Hematopoietic multipotent progenitor cell (in vitro differentiated cells): ENCODE measurements at regions not wholly inside any gene's neighbourhood (a gene's known extent, or its start where the extent isn't known, plus 50 kb on each side); places are given as distances from the start of the nearest gene placed in this dataset.

Source experiments
- DNase-seq, 3 donors: peaks; one replicate each; pipeline ENCODE4 v3.0.0-alpha.2; 2011 to 2015; ENCODE audit warnings: low read depth in 2 of 3, low spot score in 2 of 3

DNA sequence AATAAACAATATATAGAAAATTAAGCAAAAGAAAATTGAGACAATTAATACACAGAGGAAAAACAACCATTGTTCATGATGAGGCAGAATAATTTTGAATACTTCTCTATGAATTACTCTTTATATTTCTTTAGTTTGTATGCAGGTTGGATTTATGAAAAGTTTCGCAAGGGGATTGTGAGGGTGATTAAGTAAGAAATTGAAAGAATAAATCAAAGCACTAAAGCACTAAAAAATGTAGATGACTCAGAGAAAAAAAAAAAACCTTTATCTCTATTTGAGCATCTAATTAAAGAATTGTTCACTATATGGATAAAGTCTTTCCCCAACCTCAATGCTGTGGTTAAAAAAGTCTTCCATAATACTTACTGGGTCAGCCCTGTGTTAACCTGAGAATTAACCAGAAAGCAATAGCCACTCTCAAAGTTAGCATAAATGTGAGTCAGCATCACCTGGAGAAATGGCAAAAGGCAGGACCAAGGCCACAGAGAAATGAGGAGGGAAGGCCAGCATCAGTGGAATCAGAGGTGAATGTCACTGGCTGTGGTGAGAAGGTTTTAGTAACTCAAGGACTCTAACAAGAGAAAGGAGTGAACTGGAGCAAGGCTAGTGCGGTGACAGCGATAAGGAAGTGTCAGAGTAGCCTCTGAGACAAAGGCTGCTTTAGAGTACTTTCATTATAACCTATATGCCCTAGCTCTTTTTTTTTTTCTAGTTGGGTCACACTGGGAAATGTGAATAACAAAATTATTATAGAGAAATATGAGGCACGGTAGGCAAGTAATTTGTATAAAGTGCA, 310.4 kb downstream of the KCNC2 start:
- no peak for DNase-seq

DNA sequence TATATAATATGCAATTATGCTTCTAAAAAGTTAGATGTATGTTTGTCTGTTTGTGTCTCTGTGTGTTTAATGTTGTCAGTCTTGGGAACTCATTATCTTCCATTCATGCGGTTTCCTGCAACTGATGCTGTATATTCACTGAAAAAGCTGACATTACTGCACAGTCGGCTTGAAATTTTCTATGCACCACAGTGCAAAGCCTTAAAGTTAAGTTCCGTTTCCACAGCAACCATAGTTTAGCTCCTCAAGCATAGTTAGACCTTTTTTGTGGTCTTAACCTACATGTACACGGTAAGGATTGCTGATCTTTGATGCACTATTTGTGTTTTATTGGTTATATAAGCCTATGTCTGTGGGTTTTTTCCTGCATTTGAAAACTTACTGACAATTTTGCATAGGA, 309.4 kb downstream of the KCNC2 start:
- DNase-seq, result no peak

DNA sequence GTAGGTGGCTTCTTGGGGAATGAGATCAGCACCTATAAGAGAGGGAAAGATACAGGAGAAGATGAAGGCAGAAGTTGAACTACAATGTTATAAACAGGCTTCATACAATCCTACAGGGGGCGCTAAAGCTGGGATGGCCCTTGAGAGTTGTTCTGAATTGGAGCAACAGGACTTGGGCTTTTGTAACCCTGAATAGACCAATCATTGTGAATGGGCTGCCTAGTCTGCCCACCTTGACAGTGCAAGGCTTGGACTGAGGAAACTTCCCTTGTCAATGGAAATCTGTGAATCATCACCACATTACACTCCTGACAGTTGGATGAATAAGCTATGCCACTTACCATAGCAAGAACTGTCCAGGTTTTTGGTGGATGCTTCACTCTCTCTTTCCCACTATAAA, 306.1 kb downstream of the KCNC2 start:
- no peak for DNase-seq

DNA sequence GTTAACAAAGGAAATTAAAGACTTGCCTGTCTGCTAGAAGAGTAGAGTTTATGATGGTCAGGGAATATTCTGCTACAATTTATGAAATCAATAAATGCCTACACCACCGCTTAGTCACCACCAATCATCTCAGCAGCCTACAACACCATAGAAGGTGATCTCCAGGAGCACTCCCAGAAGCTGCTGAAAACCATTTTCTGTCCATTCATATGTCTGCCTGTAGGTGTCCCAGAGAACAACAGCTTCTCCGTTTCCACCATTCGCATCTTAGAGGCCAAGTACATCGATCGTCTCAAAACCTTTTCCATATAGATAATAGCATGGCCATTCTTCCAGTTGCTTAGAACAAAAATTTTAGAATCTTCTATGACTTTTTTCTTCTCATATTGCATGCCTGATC, 303.4 kb downstream of the KCNC2 start:
- no peak for DNase-seq

DNA sequence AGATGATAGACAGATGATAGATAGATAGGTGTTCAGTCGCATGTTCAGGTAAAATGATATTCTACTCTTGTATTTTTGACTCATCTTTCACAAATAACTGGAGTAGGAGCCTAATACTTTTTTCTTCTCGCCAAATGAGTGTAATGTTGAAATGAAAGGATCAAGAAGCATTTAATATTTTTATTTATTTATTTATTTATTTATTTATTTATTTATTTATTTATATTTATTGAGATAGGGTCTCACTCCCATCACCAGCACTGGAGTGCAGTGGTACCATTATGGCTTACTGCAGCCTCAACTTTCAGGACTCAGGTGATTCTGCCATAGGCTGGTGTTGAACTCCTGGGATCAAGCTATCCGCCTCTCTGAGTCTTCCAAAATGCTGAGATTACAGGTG, 298.8 kb downstream of the KCNC2 start:
- no peak for DNase-seq

DNA sequence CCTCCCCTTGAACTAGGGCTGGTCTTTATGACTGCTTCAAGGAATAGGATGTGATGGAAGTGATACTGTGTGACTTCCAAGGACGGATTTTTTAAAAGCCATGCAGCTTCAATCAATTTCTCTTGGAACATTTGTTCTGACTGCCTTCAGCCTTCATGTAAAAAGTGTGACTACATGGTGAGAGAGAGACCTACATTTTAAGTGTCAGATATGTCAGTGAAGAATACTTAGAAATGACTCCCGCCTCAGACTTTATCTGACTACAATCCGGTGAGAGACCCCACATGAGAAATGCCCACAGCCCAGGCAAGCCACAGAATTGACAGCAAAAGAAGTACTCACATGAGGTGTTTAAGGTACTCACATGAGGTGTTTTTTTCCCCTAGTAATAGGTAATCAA, 295.3 kb downstream of the KCNC2 start:
- DNase-seq, result no peak

DNA sequence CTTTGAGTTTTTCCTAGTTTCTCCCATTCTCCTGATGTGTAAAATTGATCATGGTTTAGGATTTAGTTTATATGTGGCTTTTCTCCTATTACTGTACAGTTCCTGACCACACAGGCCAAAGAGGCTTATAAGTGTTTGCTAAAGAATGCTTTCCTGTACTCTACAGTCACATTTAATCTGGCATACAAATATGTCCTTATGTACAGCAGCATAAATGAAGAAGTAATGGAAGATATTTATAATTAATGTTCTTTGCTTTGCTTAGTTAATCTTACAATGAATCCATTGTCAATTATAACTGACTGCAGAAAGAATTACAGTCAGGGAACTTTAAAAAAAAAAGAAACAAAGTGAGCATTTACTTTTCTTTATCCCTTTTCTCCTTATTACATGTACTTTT, 293.9 kb downstream of the KCNC2 start:
- DNase-seq, result no peak

DNA sequence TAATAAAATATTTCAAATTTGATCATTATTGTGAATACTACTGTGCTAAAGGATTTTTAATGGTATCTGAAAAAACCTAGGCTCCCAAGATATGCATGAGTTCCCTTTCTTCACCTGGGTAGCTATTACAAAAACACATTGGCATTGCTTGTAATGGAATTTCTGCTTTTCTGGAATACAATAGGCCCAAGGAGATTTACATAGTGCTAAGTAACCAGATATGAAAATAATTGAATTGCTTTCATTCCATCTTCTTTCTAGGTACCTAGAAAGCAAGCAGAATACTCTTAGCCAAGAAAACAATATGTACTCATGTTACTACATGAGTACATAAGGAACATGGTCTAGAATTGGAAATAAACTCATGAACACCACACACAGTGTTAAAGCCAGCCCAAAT, 291.9 kb downstream of the KCNC2 start:
- no peak for DNase-seq

DNA sequence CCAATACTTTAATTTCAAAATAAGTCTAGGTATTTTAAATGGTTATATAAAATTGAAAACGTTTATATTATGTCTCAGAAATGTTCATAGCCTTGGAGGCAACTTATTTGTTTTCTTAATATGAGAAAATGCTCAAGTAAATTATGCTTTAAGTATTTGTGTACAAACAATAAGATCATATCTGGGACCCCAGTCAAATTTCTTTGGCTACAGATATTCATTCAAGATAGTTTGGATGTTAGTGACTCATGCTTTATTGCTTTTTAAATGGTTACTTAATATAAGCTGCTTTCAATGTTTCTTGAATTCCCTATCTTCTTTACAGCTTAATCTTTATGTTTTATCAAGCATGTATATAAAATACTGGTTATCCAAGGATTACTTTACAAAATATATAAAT, 291.3 kb downstream of the KCNC2 start:
- DNase-seq, result no peak

DNA sequence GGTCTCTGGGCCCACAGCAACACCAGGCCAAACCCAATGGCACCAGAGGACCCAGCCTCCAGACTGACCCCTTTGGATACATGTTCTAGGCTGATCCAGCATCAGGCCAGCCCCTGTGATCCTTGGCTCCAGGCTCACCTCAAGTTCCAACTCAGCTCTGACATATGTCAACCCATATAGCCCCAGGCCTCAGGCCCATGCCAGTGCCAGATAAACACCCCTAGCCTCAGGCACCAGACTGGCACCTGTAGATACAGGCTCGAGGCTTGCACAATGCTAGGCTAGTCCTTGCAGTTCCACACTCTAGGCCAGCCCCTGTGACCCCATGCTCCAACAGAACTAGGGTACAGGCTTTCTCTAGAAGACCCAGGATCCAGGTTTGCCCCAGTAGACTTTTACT, 287.5 kb downstream of the KCNC2 start:
- DNase-seq, result no peak

DNA sequence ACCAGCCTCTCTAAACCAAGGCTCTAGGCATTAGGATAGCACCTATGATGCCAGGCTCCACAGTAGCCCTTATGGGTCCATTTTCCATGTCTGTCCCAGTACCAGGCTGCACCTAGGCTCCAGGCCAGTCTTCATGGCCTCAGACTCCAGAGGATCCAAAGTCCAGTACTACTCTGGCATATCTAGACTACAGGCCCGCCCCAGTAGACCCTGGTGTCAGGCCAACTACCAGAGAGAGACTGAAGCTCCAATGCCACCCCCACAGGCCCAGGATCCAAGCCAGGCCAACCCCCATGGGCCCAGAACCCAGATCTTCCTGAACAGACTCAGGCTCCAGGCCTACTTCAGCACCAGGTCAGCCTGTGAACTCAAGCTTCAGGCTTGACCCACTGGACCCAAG, 287.0 kb downstream of the KCNC2 start:
- no peak for DNase-seq

DNA sequence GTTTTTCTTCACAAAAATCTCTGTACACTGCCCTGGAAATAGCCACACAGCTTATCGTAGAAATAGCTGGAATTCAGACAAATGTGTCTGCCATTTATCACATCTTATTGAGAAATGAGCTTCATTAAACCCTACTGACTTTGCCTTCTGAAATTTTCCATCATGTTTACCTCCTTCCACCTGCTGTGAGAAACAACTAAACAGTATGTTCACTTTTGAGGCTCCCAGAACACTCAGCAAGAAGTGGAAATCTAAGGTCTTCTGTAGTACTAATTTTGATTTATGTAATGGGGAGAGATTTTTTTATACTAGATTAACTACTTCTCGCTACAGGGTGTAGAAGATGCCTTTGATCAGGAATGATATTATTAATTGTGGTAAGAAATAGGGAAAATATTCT, 268.0 kb downstream of the KCNC2 start:
- no peak for DNase-seq

DNA sequence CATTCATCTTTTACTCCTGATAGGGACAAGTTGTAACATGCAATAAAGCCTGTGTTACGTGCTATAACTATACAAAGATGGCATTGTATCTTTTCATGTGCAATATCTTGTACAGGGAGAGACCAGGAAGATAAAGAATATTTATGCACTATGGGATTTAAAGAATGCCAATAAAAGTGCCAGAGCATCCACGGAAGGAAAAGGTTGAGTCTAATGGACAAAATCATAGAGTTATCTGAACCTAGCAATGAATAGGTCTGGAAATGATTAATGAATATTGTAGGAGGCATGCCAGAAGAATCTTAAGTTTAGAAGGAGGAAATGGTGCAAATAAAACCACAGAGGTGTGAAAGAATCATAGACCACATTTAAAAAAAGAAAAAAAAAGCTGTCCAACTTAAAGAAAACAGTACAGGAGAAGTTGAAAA, 263.9 kb downstream of the KCNC2 start:
- DNase-seq, result no peak

DNA sequence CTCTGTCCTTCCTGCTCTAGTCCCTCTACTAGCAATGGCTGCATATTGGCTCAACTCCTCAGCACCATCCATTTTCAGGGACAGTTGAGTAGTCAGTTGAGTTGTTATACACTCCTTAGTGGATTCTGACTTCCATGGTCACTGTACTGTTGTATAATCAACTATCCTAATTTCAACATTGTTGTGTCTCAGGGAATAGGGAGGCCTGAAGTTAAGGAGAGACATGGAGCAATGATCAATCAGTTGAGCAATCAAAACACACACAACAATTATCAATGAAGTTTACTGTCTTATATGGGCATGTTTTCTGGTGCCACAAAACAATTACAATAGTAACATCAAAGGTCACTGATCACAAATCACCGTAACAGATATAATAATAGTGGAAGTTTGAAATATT, 255.9 kb downstream of the KCNC2 start:
- DNase-seq, result no peak

DNA sequence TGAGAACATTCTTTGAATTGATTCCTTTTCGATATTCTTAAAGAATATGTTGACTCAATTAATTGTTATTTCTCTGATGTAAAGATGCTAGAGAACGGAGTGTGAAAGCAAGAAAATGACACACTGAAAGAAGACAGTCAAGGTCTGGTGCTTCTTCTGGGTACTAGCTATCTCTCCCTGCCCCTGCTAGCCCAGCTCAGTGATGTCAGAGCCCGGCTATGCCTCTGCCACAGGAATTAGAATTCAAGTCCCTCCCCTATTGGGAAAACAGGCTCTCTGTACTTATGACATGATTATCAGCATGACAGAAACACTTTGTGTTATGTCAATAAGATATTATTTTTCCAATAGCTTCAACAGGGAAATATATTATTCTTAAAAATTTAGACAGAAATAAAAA, 252.4 kb downstream of the KCNC2 start:
- no peak for DNase-seq

DNA sequence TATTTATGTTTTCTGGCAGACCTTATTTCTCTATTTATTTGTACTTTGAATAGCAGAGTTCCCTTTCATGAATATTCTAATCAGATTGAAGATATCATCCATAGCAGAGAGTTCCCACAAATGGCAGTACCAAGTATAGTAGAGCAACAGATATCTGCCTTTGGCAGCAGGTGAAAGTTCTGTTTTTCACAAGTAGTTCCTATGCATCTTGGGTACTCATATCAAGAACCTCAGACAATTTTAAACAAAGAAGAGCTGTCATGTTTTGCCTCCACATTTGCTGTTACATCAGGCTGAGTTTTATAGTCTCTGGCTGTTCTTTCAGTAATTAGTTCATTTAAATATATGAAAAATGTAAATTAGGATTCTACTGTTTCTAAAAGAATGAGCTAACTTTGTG, 252.0 kb downstream of the KCNC2 start:
- no peak for DNase-seq

DNA sequence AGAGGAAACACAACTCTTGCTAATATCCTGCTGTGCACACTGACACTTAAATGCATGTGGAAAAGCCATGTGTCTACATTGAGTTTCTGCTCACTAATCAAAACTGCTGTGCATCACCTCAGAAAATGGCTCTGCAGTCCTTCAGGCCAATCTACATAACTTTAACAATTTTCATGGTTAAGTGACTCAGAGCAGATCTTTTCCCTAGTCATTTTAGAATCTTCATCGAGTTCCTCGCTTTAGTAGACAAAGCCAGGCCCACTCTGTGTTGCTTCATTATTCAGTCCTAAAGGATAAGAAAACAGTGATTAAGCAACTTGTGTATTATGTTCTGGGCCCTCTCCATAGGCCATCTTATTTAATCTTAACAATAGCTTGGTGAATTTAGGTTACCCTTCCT, 250.0 kb downstream of the KCNC2 start:
- no peak for DNase-seq

DNA sequence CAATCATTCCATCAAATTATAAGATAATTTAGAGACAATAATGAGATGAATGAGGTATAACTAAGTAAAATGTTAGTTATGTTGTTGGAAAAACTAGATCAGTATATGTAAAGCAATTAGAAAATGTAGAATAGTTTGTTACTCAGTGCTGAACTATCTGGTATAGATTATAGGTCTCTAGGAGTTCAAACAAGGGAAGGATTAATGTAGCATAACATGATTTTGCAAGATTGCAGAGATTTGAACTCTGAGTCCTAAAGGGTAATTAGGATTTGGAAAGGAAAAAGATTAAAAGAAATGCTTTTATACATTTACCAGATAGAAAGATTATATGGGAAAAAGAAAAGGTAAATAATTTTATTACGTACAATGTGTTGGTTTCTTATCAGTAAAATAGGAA, 246.3 kb downstream of the KCNC2 start:
- DNase-seq, result no peak

DNA sequence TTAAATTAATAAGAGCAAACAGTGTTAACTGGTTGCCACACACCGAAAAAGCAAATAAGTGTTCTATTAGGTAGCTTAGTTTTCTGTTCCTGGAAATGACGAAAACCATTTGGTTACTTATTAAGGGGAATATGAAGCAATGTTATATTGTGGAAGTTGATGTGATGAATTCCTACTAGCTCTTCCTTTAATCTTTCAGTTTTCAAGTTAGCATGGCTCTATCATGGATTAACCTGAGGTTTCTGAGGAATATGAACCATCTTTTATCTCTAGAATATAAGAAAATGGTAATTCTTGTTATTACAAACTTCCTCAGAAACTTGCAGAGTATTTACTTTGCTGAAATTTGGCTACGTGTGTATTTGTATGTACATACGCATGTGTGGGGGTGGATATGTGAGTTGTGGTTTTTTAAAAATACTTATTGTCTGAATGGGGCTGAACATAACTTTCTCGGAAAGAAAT, 245.7 kb downstream of the KCNC2 start:
- DNase-seq, result no peak

DNA sequence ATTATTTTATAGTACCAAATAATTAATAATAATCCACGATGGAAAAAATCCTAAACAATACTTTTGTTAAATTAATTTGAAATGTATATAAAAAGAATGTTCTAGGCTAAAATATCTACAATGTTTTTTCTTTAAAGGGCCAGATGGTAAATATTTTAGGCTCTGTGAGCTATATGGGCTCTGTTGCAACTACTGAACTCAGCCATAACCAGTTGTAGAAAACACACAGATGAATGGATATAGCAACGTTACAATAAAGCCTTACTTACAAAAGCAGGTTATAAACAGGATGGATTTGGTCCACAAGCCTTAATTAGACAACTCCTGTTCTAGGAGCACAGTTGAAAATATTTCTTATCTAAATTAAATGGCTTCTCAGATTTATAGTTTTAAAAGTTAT, 245.2 kb downstream of the KCNC2 start:
- no peak for DNase-seq

DNA sequence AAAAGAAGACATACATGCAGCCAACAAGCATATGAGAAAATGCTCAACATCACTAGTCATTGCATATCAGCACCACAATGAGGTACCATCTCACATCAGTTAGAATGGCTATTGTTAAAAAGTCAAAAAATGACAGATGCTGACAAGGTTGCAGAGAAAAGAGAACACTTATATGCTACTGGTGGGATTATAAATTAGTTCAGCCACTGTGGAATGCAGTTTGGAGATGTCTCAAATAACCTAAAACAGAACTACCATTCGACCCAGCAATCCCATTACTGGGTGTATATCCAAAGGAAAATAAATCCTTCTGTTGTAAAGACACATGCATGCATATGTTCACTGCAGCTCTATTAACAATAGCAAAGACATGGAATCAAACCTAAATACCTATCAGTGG, 238.4 kb downstream of the KCNC2 start:
- no peak for DNase-seq

DNA sequence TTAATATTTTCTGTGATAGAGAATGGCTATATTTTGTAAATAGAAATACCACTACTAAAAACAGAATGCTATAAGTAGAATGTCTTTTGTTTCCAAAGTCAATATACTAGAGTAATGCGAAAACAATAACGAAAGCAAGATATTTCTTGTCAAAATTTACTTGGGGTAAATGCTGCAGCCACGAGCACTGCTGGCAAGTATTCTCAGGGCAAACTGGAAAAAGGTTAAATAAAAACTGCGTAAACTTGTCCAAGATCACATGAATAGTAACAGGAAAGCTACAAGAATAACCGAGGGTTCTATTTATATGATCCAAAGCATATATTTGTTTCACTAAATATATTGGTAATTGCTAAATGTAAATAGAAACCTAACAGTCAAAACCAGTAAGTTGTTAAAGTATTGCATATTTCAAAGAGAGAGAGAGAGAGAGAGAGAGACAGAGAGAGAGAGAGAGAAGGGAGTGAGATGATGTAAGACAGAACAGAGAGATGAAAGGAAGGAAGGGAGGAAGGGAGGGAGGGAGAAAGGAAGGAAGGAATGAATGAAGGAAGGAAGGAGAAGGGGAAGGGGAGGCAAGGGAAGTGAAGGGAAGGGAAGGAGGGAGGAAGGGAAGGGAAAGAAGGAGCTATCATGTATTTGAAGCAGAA, 231.7 kb downstream of the KCNC2 start:
- no peak for DNase-seq

DNA sequence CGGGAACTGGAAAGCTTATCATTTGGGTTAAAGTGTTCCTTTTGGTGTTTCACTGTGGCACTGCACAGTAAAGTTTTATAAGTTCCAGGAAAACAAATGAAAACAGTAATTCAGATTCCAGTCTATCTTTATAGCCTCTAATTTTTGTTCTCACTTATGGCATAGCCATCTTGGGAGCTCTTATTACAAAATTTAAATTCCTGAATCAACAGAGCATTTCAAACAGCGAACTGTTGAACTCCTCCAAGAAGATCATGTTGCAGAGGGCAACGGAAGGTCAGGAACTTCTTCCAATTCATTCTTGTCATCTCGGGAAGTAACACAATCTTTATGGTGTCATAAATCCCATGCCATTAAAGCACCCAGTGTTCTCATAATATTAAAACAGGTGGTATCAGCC, 229.1 kb downstream of the KCNC2 start:
- no peak for DNase-seq
